ENCODE measurements at regions not wholly inside any gene's neighbourhood (a gene's known extent, or its start where the extent isn't known, plus 50 kb on each side); places are given as distances from the start of the nearest gene placed in this dataset.

- TF ChIP-seq, protein P1, sequence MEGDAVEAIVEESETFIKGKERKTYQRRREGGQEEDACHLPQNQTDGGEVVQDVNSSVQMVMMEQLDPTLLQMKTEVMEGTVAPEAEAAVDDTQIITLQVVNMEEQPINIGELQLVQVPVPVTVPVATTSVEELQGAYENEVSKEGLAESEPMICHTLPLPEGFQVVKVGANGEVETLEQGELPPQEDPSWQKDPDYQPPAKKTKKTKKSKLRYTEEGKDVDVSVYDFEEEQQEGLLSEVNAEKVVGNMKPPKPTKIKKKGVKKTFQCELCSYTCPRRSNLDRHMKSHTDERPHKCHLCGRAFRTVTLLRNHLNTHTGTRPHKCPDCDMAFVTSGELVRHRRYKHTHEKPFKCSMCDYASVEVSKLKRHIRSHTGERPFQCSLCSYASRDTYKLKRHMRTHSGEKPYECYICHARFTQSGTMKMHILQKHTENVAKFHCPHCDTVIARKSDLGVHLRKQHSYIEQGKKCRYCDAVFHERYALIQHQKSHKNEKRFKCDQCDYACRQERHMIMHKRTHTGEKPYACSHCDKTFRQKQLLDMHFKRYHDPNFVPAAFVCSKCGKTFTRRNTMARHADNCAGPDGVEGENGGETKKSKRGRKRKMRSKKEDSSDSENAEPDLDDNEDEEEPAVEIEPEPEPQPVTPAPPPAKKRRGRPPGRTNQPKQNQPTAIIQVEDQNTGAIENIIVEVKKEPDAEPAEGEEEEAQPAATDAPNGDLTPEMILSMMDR (IDR thresholded peaks at IDR 0.05), result no peak
These were observed 85.6 kb upstream of the SNX7 start for GRCh38 chr1:98575955-98576354.

DNA sequence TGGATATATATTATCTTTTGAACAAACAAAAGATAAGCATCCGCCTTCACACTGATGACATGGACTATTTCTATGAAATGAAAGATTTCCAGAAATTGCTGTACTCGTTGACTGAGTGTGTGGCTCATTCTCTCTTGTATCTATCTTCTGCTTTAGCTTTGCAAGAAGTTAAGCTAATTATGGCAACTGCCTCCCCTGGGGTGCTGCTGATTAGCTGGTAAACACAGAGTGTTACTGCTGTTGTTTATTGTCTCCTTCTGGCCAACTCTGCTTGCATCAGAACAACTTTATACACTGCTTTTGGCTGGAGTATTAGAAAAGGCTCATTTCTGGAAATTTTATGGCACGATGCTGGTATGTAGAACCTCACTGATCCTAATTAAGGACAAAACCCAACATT is 95.6 kb upstream of the SNX7 start:
- TF ChIP-seq, protein P1 (IDR thresholded peaks at IDR 0.05), result no peak

DNA sequence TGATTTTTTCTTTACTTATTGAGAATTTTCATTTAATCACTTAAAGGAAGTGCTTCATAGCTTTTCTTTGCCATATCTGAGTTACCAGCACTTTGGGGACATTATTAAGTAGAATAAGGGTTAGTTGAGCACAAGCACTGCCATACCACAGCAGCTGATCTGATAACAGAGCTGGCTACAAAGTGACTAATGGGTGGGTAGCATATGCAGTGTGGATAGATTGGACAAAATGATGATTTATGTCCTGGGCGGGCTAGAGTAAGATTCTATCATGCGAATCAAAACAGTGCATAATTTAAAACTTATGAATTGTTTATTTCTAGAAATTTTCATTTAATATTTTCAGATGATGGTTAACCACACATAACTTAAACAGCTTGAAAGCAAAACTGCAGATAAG is 102.2 kb upstream of the SNX7 start:
- TF ChIP-seq, protein P1 (IDR thresholded peaks at IDR 0.05), result no peak

DNA sequence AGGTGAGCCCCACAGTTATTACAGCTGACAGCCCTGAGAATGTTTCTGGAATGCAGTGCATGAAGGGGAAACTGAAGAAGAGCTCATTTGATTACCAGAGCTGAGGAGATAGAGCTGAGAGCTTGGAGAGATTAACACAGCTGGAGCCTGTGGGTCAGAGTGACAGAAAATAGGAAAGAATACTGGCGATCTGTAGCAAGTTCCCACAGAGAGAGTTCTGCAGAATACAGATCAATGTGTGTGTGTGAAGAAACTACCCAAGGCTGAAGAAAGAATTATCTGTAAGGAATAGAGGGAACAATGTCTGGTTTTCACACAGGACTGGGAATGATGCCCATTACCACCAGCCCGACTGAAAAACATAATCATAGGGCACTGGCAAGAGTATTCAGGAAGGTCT is 103.6 kb upstream of the SNX7 start:
- TF ChIP-seq, protein P1 (IDR thresholded peaks at IDR 0.05), result no peak

- TF ChIP-seq, protein P1 (IDR thresholded peaks at IDR 0.05), result peak; percentile 63; the same call in 1 of the 2 replicates
These were observed 104.9 kb upstream of the SNX7 start for GRCh38 chr1:98556521-98557158.

GRCh38 chr1:98555814-98556213 is 105.7 kb upstream of the SNX7 start:
- TF ChIP-seq, protein P1 (IDR thresholded peaks at IDR 0.05), result no peak

DNA sequence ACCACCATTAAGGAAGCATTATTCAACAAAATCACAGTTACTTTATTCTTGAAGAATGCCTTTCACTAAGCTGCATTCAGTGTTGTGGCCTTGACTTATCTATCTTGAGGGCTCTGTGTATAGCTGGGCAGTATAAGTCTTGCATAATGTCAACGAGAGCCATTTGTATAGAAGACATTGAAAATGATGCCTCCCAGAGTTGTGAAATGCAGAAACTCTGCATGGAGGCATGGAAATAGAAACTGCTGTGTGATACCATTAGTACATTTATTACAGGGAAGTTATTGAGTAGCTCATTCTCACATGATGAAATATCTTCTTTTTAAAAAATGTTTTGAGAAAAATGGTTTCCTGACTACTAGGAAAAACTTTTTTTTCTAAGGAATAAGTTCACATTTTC is 111.4 kb upstream of the SNX7 start:
- TF ChIP-seq, protein P1 (IDR thresholded peaks at IDR 0.05), result no peak

DNA sequence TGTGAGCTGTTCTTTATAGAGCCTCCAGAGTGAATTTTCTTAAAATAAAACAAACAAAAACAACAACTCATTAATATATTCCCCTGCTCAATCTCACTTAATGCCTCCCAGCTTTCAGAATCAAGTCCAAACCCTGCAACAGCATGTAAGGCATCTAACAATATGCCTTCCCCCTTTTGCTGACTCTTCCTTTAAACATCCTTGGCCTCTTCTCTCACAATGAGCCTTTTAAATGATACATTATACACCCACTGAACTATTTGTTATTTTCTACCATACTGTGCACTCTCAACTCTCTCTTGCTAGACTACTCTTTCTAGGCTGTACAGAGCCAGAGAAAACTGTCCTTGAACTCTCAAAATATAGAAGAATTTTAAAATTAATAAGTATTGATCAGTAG is 115.2 kb upstream of the SNX7 start:
- TF ChIP-seq, protein P1 (IDR thresholded peaks at IDR 0.05), result no peak
